CD4-positive, alpha-beta T cell treated with Interleukin-4 for 1 hour (primary cell): ENCODE measurements at regions not wholly inside any gene's neighbourhood (a gene's known extent, or its start where the extent isn't known, plus 50 kb on each side); places are given as distances from the start of the nearest gene placed in this dataset.

Experiments used
- DNase-seq, 2 donors: peaks; one replicate each; pipeline ENCODE4 v3.0.0-alpha.2; 2020 to 2022

- DNase-seq = no peak
Observed at GRCh38 chr10:35912615-35913569, 270.8 kb upstream of the FZD8 start.

DNA sequence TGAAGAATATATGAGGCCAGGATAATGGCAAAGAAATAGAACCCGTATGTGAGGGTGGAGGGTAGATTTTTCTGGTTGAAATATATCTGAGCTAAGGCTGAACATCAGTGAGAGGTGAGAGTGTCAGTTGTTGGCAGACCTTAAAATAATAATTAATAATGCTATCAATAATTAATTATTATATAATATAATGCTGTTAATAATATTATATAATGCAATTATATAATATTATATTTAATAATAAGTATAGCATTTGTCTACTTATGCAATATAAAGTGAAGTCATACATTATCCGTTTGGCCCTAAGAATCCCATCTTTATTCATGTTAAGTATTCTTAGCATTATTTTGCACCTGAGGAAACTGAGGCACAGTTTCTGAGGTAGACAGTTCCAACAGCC, 269.9 kb upstream of the FZD8 start:
- no peak for DNase-seq

DNA sequence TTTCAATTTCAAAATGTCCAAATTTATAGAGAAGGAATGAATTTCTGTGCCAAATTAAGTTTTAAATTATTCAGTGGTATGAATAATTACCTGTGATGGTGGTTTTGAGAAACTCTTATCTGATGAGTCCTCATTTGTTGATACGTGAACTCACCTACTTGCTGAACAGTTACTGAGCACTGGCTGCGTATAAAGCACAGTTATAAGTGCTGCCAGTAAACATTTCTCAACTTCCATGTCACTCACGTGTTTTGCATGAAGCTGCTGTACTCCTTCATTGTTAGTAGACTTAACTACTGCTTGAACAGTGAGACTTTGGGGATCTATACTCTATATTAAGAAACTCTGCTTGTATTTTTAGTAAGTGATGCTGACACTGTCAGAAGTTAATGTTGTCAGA, 269.1 kb upstream of the FZD8 start:
- no peak for DNase-seq

- no peak for DNase-seq
Observed at GRCh38 chr10:35910234-35910633, 268.1 kb upstream of the FZD8 start.

GRCh38 chr10:35909121-35909720, 267.1 kb upstream of the FZD8 start:
- DNase-seq = no peak

DNA sequence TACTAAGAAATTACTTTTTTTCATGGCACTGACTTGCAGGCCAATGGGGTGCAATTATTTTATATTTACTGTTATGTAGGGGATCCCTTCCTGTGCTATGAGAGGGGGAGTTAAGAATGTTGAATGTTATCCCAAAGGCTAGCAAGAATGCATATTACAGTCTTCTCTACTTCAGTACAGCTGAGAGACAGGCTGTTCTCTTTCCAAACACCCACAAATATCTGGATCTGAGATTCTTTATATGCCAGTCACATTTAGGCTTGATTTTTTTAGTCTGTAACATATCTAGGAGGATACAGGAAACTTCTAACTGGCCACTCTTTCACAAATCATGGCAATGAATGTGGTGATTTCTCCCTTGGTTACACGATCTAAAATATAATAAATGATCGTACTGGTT, 266.4 kb upstream of the FZD8 start:
- no peak for DNase-seq

DNA sequence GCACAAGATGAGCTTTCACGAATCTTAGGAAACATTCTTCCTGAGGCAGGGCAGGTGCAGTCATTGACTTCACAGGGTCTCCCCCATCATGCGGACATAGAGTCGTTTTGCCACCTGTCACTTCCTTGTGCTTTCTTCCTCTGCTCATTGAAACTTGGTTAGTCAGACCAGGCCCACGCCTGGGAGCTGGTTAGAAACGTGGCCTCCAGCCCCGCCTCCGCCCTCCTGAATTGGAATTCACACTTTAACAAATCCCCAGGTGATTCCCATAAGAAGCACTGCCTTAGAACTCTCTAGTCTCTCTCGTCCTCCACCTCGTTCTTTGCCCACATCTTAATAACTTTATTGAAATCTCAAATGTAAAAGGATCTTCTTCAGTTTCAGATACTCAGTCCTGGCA, 265.5 kb upstream of the FZD8 start:
- no peak for DNase-seq

GRCh38 chr10:35906155-35906554, 264.1 kb upstream of the FZD8 start:
- DNase-seq = no peak

- no peak for DNase-seq
Observed at GRCh38 chr10:35903021-35903420, 260.9 kb upstream of the FZD8 start.

DNA sequence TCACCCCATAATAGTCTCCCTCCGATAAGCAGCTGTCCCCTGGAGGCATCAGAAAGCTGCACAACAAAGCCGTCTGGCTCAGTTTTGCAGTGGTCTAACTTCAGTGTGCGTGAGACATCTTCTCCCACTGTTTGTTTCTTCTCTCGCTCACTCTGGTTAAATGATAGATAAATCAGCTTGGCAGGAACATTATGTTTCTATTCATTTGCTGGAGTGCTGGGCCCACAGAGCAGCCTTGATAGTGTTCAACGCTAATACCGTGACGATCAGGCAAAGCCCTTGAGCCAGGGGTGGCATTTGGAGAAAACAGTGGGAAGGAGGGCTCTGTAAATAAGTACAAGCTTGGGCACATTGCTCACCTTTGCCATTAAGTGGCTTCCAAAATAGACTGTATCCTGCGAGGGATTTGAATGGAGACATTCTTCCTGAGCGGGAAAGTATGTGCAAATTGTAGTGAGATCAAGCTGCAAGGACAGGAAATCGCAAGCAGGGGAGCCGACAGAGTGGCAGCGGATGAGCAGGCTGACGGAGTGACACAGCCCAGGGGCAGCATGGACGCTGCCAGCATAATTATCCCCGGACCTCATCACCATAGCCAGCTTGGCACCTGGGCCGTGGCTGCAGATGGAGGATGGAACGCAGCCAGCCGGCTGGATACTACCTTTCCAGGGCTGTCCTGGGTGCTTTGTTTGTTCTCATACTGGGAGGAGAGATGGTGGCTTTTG, 256.8 kb upstream of the FZD8 start:
- no peak for DNase-seq

DNA sequence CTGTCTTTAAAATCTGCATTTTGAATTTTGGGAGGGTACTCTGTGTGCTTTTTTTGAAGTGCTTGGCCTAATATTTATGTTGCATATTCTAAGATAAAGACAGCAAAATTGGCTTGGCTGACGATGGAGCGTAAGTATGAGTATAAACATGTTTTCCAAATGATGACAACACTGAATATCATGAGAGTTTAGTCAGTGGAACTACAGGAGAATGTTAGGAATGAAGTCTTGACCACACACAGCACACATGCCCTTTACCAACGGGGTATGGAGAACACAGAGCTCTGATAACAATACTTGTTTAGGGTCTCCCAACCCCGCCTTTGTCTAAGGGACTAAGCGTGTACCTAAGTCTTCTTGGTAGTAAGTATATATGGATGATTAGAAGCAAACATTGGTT, 253.9 kb upstream of the FZD8 start:
- no peak for DNase-seq

DNA sequence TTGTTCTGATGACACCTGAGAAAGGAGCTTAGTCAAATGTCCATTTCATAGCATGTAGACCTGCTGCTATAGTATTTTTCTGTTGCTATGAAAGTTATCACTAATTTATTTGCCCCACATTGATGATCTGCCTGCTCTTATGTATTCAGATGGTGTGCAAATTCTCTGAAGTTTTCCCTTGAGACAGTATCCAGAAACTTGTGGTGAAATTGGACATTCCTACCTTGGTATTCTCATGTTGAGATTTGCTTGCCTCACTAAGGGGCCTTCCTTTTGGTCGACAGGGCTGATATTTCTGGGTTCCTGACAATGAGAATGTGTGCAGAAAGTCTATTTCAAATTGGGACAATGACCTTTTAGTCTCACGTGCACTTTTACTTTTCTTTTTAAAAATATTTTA, 253.2 kb upstream of the FZD8 start:
- DNase-seq = no peak

DNA sequence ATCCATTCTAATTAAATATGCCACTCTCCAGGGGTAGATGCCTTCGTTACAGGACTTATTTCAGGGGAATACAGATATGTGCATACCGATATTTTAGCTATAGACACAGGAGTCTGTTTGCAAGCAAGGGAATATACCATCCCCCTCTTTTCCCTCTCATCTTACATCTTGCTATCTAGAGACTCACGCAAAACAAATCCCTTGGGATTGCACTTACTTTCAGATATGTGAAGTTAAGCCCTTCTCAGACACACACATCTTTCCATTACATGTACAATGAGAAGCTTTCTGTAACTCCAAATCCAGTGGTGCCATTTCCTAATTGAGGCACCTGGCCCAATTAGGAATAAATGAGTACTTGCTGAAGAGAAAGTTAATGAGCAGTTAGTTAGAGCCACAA, 250.4 kb upstream of the FZD8 start:
- DNase-seq = no peak

DNA sequence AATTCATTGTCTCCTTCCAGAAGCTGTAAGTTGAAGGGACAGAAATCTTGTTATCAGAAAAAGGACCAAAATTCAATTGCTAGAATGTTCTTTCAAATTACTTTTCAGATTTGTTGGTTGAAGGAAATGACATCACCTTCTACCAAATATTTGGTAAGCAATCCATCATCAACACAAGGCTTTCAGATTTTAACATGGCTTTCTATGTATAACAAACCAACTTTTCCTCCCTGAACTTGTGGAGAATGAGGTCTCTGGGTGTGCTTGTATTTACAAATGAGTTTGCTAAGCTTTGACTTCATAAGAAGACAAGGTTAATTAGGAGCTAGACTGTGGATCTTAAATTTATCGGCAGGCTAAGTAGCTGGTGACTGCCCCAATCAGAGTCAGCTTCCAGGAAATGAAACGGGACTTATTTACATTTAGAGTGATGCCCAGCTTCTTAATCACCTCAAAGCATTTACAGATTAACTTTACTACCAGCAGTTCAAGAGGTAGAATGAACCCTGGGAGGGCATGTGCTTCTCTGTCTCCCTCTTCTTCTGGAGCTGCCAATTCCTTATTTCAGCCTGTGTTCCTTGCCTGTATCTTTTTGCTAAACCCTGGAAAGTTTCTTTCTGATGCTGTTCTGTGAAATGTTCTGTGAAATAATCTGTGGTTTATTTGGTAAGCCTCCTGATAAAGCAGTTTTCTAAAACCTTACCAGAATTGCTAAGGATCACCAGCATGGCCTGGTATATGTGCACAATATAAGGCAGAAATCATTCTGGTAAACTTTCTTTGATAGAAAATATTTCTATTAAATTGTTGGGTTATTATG, 248.8 kb upstream of the FZD8 start:
- no peak for DNase-seq

DNA sequence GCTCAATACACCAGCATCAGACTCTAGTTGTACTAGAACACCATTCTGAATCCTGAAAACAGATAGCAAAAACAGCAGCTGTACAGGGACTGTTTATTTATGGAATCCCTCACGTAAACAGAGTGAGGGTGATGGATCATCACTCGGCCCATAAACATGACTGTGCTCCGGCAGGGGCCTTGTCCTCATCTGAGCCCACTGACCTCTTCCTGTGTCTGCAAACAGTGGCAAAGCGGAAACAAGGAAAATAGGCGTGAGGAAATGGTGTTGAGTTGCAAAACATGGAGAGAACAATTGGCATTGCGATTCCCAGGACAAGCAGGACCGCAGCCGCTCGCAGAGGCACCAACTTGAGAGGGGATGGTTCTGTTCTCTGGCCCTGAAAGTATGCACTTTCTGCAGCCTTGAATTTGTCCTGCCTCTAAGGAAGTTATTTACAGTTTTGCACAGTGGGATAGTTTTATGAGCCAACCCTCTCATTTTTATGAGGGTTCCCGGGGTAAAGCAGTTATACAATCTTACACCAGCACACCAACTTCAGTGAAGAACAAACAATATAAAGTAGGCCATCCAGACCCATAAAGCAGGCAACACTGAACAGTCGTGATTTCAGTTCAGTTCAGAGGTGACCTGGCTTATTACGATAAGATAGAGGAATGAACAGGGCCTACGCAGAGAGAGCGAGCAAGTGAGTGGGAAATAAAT, 248.0 kb upstream of the FZD8 start:
- no peak for DNase-seq

DNA sequence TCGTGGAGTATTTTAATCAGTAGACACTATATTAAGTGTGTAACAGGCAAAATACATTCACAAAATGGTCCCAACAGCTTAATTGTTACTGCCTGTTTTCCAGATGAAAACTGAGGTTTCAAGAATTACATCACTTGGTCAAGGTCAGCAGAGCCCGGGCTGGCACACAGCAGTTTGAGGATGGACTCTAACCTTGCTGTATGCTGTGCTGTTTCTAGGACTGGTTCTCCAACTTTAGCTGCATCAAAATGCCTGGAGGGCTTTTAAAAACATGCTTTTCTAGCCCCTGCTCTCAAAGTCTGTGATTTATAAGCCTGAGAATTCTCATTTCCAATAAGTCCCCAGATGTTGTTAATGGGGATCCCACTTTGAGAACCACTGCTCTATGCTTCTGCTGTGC, 247.1 kb upstream of the FZD8 start:
- no peak for DNase-seq

DNA sequence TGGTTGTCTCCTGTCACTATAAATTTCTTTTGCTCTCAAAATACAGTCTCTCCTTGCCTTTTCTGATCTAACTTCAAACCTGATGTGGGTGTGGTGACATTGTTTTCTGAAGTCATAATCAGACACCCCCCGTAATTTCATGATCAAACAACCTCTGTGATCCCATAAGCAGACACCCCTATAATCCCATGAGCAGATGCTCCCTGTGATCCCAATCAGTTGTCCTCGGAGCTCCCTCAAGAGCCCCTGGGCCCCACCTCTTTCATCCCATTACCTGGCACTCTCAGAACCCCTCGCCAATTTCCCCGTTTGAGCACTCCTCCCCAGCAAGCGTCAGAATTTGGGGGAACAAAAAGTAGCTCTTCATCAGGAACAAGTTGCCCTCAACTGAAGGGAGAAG, 246.3 kb upstream of the FZD8 start:
- no peak for DNase-seq

GRCh38 chr10:35887685-35888084, 245.6 kb upstream of the FZD8 start:
- DNase-seq = no peak

DNA sequence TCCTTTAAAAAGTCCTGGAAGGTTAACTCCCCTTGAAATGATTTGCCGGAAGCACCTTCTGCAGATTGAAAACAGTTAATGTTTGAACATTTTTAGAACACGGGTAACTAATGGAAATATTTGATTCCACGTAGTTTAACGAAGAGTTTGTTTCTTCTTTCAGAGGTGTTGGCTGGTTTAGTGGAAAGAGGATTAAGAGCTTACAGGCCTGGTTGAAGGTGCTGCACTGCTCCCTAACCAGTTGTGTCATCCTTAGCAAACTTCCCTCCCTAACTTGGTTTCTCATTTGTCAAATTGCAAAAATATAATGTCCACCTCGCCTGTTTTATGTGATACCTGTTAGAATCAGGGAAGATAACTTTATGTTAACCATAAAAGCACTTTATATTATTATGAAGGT, 243.0 kb upstream of the FZD8 start:
- DNase-seq = no peak

GRCh38 chr10:35884657-35885071, 242.6 kb upstream of the FZD8 start:
- no peak for DNase-seq

GRCh38 chr10:35882422-35883150, 240.5 kb upstream of the FZD8 start:
- no peak for DNase-seq

GRCh38 chr10:35881320-35881719, 239.2 kb upstream of the FZD8 start:
- no peak for DNase-seq
